GM12865 (cell line): ENCODE measurements at regions not wholly inside any gene's neighbourhood (a gene's known extent, or its start where the extent isn't known, plus 50 kb on each side); places are given as distances from the start of the nearest gene placed in this dataset.

Source experiments
- DNase-seq: peaks from one replicate; pipeline ENCODE4 v3.0.0; 2010; ENCODE audit warnings: low read depth
- H3K4me3 ChIP-seq: 2 replicates; pipeline ENCODE4 v1.5.1; 2011; ENCODE audit warnings: mild to moderate bottlenecking, low read depth, low read length, control low read depth
- TF ChIP-seq, protein P1 (sequence below): IDR thresholded peaks from 2 replicates; pipeline ENCODE4 v1.5.1; 2011; ENCODE audit warnings: low read length, control low read depth, low read depth, inconsistent platforms; ENCODE audit not compliant: insufficient read depth; ENCODE audit errors: missing control alignments

DNA sequence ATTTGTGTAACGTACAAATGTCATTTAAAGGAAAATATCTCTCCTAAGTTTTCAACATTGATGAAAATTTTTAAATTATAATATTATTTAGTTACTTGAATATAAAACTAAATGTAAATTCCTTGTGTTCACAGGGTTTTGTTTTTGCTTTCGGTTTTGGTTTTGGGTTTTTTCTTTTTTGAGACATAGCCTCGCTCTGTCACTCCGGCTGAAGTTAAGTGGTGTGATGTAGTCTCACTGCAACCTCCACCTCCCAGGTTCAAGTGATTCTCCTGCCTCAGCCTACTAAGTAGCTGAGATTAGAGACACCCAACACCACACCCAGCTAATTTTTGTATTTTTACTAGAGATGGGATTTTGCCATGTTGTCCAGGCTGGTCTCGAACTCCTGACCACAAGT lies 79.3 kb upstream of the TCF12 start:
- DNase-seq, result no peak
- TF ChIP-seq, protein P1, sequence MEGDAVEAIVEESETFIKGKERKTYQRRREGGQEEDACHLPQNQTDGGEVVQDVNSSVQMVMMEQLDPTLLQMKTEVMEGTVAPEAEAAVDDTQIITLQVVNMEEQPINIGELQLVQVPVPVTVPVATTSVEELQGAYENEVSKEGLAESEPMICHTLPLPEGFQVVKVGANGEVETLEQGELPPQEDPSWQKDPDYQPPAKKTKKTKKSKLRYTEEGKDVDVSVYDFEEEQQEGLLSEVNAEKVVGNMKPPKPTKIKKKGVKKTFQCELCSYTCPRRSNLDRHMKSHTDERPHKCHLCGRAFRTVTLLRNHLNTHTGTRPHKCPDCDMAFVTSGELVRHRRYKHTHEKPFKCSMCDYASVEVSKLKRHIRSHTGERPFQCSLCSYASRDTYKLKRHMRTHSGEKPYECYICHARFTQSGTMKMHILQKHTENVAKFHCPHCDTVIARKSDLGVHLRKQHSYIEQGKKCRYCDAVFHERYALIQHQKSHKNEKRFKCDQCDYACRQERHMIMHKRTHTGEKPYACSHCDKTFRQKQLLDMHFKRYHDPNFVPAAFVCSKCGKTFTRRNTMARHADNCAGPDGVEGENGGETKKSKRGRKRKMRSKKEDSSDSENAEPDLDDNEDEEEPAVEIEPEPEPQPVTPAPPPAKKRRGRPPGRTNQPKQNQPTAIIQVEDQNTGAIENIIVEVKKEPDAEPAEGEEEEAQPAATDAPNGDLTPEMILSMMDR, result no peak
- no peak overlapping the region for H3K4me3 ChIP-seq

- H3K4me3 ChIP-seq, result no peak overlapping the region
- peak; percentile 38 for DNase-seq
- TF ChIP-seq, protein P1, result no peak
Measured at GRCh38 chr15:56838085-56838484, 80.4 kb upstream of the TCF12 start.

GRCh38 chr15:56837273-56837672 lies 81.2 kb upstream of the TCF12 start:
- H3K4me3 ChIP-seq, result no peak overlapping the region
- TF ChIP-seq, protein P1, result no peak
- DNase-seq, result no peak

DNA sequence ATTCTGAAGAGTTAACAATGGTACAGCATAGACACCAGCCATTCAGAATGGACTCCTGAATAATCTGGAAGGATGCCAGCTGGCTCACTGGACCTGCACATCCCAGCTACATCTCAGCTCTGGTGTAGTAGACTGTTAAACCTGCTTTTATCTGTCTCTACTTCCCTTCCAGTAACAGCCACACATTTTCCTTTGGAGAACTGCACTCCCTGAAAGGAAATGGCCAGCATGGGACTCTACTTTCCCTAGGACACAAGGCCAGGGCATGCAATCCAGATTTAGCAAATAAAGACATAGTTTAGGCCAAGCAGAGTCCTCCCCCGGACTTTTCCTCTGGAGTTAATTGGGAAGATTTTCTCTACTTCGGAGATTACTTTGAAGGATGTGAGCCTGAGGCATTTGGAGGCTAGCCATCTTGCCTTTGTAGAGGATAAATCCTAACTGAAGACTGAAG lies 82.7 kb upstream of the TCF12 start:
- DNase-seq, result no peak
- H3K4me3 ChIP-seq, result no peak overlapping the region
- TF ChIP-seq, protein P1, result no peak

DNA sequence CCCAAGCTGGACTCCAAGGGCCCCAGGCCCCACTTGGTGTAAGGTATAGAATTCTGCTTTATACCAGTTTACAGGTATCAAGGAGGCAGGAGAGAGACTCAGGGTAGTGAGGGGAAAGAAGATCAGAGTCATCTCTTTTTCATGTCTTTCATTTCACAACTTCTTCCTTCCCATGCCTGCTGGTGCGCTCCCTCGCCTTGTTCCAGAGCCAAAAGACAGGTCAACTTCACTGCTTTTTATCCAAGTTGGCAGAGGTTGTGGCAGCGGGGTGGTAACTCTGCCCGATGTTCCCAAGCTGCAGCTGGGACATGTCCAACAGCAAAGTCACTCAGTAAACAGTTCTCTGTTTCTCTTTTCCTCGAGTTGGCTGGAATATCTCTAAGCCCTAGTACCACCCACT lies 86.3 kb upstream of the TCF12 start:
- TF ChIP-seq, protein P1, result no peak
- no peak overlapping the region for H3K4me3 ChIP-seq
- DNase-seq, result no peak

DNA sequence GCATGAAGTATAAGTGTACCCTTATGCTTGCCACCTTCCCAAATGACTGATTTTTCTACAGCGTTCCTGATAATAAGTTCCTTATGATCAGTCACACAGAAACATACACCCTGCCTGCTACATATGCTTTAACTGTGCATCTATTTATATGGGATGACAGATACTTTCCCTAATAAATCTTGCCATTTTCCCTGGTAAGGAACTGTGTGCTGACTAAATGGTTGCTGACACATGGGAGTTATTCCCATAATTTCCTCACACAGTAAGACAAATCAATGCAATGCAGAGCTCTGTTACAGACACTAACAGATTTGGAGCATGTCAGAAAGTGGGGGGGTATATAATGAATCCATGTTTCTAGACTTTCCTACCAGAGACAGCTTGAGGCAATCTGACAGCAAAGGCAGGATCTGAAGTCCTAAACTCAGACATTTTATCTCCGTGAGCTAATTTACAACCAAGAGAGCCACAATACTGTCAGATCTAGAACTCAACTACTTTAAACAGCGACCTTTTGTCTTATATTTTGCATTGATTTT lies 86.9 kb upstream of the TCF12 start:
- no peak for DNase-seq
- no peak overlapping the region for H3K4me3 ChIP-seq
- TF ChIP-seq, protein P1, result no peak

- DNase-seq, result no peak
- no peak overlapping the region for H3K4me3 ChIP-seq
- TF ChIP-seq, protein P1, result no peak
Measured at GRCh38 chr15:56824175-56824574, 90.9 kb upstream of the ZNF280D start.
